HG03558 (cell line): ENCODE measurements at regions not wholly inside any gene's neighbourhood (a gene's known extent, or its start where the extent isn't known, plus 50 kb on each side); places are given as distances from the start of the nearest gene placed in this dataset.
"Not testable (repeated sequence)": the region's sequence is repeated elsewhere in the genome, so short reads cannot be mapped to it uniquely, and the experiment has no call there.

Source experiments
- ATAC-seq: cut with Tn5 transposase; IDR thresholded peaks from one replicate; pipeline ENCODE4 v1.9.1; 2021; ENCODE audit warnings: moderate number of reproducible peaks; ENCODE audit not compliant: unreplicated experiment; ENCODE audit errors: extremely low read depth

DNA sequence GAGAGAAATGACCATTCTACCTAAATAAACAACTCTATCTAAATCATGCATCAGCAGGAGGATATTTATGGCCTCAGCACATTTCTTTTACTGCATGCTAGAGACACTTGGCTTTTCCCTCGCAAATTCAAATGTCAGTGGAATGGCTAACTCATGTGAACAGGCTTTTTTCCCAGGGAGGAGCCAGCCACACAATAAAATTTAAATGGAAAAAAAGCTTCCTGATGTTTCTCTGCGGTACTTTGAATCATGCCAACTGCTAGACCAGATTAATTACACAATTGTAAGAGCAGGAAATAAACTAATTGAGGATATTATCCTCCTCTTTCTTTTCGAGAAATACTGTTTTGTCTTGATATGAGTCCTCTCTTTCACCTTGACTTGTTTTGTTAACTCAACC, 676.3 kb downstream of the IRS1 start:
- no peak for ATAC-seq

DNA sequence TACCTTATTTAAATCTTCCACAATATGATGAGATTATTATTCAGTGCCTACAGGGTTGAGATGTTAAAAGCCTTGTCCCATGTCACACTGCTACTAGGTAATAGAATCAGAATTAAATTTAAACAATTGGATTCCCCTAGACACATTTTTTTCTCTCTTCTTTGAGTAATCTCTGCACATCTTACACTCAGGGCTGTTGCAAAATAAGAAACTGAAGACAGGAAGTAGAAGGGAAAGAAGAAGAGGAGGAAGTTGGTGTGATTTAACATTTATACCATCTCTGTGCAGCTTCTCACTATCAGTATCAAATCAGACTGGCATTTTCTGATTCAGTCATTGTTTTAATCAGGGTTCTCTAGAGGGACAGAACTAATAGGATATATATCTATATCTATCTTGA, 677.6 kb downstream of the IRS1 start:
- no peak for ATAC-seq

DNA sequence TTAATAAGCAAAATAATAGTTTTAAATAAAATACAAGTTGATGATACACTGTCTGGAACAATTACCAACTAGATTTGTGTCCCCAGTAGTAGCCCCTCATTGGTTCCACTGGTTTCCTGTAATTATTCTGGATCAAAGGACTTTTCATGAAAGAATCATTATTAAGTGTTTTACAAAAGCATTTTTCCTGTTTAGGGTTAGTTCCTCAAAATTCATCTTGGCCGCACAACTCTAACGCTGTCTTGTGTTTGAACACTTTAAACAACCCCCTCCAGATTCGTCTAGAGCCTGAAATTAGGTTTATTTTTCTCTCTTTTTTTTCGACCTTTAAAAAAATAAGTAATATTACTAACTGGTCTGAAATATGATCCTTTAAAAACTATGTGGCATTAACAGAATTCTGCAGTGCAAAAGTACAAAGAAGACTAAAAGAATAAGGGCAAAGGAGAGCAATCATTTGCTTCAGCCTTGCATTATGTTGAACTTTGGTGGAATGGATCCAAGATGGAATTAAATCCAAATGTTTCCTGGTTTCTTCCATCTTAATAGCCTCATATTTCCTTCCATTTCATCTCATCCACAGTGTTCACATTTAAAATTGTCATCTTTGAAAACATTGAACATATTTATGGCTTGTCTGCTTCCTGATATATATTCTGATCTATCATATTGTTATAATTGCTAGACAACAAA, 678.4 kb downstream of the IRS1 start:
- ATAC-seq: no peak

DNA sequence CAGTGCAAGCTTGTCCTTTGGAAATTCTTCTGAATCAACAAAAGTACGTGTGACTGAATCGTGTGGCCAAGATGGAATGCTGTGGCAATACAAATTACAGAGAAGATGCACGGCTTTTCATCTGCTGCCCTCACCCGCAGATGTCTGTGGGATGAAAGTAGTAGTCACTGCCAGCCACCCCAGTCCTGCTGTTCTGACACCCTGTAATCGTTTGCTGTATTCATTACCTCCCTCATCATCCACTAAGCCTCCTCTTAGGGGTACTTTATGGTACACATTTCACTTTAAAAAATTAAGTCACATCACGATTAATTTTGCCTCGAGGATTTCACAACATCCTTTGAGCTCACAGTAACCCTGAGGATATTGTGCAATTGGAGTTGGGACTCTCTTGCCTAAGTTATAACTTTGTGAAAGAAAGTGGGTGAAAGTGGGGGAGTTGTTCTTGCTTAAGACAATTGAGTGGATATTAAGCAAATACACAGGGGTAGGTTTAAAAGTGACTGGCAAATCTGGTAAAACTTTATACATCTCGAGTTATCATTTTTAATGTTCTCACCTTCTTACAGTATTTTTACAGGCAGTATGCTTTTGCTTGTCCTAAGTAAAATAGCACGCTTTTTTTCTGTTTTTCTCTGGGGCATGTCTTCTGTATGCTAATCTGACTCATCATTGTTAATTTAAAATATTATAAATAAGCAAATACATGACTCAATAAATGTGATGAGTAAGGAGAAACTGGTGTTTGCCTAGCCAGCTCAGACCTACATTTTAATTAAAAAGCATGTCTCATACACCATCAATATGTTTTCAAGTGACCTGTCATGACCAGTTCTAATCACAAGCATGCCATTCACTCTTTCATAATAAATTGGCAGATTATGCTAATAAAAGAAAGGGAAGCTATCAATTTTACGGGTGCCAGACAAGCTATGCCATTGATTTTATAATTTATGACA, 680.9 kb downstream of the IRS1 start:
- ATAC-seq: no peak

DNA sequence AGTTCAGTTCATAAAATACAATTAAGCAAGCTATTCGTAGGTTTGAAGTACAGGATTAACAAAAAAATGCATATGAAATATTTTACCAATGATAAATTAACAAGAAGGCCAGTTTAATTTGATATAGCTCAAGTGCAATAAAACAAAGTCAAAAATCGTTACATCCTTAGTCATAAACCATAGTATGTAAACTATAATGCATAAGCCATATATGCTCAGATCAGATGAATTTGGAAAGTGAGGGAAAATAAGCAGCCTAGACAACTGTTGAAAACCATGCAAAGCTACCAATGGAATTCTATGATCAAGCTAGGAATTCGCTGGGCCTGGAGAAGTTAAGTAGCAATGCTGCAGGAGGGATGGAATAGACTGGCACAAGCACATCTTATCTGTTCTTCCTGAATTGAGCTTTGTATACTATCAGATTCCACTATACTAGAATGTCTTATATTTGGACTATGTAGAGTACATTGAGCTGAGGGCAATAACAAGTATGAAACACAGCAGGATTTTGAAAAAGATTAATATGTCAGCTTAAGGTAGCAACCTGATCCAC, 682.0 kb downstream of the IRS1 start:
- ATAC-seq: no peak

DNA sequence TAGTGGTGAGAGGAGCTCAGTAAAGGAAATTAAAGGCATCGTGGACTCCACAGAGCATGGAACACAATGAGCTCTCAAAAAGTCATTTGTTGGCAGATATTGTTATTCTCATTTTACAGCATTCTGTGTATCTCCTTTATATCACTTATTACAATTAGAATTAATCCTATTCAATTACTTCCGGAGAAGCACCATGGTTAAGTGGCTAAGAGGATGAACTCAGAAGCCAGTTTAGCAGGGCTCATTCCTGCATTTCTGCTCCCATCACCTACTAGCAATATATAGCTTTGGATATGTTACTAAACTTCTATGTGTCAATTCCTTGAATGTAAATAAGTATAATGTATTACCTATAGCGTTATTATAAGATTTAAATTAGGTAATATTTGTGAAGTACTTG, 683.3 kb downstream of the IRS1 start:
- ATAC-seq: no peak

DNA sequence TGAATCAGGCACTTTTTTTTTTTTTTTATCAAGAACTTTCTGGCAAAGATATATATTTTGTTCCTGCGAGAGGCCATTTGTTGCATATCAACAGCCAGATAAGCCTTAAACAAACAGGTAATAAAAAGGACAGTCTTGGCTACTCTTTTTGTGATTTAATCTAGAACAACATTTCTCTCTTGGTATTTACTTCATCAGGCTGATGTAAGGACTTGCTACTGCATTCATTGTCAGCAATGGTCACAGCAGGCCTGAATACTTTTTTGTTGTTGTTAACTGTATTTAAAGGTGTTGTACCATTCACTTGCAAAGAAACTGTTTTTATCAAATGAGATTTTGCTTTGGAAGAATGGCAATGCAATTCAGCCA, 683.8 kb downstream of the IRS1 start:
- ATAC-seq: no peak

DNA sequence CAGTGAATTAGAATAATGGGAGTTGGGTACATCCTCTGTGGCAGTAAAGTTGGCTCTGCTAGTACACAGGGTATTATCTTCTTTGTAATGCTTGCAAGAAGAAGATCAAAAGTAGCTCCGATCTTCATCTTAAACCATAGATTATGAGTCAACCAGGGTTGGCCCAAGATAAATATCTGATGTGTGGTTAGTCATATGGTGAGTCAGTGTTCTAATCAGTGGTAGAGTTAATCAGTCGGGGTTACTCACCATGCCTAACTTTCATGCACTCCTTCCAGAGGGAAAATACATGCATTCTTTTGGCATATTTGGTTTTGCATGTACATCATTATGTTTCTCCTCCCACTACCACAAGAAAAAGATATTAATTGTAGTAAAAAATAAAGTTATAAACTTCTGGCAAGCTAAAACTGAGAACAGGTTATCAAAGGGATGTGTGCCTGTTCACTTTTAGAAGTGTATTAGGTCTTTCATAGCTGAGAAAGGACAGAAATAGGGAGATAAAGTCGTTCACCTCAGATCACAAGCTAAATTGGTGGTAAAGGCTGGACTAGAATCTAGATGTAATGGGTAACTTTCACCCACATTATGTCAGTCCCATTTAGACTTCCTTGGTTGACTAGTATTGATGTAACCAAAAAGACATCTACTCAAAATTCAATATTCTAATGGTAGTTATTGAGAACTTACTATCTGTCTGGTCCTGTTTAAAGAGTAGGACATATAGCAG, 684.4 kb downstream of the IRS1 start:
- no peak for ATAC-seq

DNA sequence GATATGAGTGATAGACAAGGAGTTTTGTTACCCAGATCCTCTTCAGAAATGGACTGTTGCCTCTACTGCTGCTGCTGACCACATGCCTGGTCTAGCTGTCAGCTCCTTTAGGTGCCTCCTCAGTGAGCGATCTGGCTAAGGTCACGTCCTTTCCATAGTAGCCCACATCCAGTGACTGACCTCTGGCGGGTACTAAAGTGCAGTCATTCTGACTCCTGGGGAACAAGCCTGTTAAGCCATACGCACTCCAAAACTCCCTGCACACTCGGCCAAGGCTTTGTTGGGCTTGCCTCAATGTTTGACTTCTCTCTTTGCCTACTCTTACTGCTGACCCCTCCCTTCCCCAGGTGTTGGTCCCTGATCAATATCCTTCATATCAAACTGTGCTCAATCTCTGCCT, 685.2 kb downstream of the IRS1 start:
- no peak for ATAC-seq

DNA sequence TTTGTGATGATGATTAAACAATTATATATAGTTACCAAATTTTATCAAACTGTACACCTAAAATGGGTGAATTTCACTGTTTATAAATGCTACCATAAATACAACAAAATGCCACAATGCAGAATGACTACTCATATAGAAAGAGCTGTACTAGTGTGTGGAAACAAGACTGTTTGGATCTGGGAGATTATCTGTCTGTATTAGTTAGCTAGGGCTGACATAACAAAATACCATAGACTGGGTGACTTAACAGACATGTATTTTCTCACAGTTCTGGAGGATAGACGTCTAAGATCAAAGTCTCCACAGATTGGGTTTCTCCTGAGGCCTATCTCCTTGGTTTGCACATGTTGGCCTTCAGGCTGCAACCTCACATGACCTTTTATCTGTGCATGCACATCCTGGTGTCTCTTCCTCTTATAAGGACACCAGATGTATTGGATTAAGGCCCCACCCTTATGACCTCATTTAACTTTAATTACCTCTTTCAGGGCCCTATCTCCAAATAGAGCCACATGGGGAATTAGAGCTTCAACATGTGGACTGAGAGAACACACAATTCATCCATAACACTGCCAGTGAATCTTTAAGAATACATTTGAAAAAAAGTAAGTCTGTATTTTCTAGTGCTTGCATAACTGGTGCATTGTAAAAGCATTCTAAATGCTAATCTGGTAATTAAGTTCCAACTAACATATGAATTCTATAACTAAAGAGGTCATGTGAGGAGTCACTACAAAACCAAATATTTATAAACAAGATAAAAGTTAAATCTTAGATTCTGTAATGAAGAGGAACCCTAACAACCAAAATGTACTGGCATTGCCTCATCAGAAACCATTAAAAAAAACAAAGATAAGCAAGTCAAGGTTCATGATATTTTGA, 699.6 kb downstream of the NYAP2 start:
- no peak for ATAC-seq

DNA sequence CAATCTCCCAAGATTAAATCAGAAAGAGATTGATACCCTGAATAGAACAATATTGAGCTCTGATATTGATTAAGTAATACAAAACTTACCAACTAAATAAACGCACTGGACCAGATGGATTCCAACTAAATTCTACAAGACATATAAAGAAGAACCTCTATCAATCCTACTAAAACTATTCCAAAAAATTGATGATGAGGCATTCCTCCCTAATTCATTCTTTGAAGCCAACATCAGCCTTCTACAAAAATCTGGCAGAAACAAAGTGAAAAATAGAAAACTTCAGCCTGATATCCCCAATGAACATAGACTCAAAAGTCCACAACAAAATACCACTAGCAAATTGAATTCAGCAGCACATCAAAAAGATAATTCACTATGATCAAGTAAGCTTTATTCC, 695.5 kb downstream of the NYAP2 start:
- no peak for ATAC-seq

DNA sequence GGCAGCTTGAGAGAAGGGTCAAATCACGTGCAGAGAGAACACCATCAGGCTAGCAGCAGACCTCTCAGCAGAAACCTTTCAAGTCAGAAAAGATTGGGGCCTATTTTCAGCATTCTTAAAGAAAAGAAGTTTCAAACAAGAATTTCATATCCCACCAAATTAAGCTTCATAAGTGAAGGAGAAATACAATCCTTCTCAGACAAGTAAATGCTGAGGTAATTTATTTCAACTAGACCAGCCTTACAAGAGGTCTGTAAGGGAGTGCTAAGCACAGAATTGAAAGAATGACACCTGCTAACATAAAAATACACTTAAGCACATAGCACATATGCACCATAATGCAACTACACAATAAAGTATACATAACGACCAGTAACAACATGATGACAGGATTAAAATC, 693.9 kb downstream of the NYAP2 start:
- ATAC-seq: no peak

DNA sequence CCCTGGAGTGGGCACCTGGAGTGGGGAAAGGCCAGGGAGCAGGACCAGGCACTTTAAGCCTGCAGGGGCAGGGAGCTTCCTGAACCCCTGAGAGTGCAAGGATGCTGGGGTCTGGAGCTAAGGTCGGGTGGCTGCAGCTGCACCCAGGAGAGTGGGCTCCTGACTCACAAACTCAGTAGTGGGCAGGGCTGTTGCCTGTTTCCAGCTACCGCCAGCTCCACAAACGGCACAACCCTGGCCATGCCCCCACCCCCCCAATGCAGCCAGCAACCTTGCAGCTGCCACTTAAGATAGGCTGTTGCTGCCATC, 688.8 kb downstream of the NYAP2 start:
- ATAC-seq: no peak

DNA sequence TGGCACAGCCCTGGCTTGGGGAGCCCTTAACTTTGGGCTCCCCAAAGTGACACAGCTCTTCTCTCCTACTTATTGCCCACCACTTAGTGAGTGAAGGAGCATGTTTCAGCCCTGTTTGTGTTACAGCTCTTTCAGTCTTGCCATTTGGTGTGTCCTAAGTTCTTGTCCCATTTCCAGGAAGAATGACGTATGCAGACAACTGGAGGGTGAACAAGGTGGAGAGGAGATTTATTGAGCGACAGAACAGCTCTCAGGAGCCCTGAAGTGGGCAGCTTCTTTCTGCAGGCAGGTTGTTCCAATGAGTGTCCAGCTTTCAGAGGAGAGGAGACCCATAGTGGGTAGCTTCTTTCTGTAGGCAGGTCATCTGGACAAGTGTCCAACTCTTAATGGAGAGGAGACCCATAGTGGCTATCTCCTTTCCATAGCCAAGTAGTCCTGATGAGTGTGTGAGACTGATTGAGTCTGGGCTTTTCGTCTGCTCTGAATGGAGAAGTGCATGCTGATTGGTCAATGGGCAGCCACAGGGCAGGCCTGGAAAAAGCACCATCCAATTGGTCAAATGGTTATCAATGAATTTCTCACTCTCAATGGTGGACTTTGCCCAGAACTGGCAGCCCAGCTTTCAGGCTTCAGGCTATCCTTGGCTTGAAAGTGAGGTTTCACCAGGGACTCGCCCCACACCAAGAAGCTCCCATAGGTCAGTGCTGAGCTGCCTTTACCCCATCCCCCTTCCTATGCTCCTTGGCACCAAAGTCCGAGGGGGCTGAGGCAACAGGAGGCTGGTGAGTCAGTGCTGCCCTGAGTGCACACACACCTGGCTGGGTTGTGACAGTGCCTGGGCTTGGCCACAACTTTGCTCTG, 688.2 kb downstream of the NYAP2 start:
- ATAC-seq: no peak

DNA sequence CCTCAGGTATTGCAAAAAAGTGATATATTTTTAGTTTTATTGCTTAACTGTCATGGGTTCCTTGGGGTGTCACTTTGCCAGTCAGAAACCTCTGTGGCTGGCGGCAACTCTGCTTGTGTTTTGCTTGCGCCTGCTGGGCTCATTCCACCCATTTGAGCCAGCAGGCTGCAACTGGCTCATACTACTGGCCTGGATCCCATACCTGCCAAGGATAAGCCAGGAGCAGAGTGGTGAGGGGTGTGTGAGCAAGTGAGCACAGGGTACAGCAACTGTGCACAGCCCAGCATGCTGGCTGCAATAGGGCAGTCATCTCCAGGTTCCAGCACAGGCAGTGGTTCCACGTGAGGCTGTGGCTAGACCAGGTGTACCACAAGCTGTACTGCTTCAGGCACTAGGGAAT, 687.5 kb downstream of the NYAP2 start:
- no peak for ATAC-seq

DNA sequence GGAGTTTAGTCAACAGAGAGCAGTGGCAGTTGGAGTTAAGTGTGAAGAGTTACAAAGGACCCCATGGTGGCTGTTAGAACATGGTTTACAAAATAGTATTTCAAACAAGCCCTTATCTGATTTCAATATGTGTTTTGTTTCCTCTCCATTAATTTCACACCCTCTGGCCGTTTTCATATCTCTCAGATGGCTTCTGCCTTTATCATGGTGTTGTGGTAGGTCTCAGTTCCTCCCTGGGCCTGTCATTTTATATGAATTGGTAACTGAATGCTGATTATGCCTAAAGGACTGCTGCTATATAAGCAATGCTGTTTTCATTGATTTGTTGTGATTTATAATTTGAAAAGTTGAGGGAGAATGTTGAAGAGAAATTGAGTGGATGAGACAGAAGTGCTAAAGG, 686.7 kb downstream of the NYAP2 start:
- ATAC-seq: no peak

DNA sequence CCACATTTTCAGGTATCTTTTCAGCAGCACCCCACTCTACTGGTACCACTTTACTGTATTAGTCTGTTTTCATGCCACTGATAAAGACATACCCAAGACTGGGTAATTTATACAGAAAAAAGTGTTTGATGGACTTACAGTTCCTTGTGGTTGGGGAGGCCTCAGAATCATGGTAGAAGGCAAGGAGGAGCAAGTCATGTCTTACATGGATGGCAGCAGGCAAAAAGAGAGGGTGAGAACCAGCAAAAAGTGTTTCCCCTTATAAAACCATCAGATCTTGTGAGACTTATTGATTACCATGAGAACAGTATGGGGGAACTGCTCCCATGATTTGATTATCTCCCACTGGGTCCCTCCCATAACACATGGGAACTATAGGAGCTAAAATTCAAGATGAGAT, 685.9 kb downstream of the NYAP2 start:
- not testable (repeated sequence) for ATAC-seq

DNA sequence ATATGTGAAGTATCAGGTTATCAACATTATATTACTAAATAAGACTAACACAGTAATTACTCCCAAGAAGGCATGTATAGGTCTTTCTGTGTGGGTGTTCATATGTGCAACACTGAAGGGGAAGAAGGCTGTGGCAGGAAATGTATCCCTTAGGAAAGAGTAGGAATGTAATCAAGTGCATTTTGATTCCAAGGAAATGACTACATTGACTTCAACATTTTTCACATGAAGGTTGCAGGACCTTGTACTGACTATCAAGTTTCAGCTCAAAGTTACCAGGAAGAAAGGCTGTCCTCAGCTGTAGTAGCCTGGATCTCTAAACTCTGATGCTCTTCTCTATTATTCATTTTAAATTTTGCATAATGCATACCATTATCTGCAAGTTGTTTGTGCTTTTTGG, 680.8 kb downstream of the NYAP2 start:
- no peak for ATAC-seq

DNA sequence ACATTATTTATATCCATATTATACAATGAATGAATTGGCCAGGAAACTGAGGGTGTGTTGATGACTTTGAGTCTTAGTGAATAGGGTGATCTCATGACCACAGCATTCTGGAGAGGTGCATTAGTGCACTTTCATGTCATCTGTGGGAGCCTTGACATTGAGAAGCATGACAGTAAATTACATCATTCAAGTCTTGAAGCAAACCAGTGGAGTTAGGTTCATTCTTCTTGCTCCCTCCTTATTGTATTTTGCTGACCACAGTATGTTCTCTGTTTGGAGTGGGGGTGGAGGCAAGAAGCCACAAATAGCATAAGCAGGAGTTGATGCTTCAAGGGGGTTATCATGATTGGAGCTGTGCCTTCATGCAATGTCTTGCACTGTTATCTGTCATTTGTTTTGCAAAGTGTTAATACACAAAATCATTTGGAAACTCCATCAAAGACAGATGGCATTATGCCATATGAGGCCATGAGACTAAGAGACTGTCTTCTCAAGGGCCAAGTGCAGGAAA, 680.2 kb downstream of the NYAP2 start:
- no peak for ATAC-seq
